Panc1 (cell line): ENCODE measurements at regions not wholly inside any gene's neighbourhood (a gene's known extent, or its start where the extent isn't known, plus 50 kb on each side); places are given as distances from the start of the nearest gene placed in this dataset.
"Not testable (repeated sequence)": the region's sequence is repeated elsewhere in the genome, so short reads cannot be mapped to it uniquely, and the experiment has no call there.

ENCODE experiments used
- ATAC-seq: fragments of 200-7000 bp; cut with Tn5 transposase; 2 replicates; pipeline ENCODE4 v1.9.1; 2020; ENCODE audit warnings: mild to moderate bottlenecking, moderate library complexity
- BruUV-seq: library from RNA; stranded (reverse); fragments of 400-500 nt; replicated peaks from 2 replicates; lab custom pipeline; 2021; lab: Mats Ljungman, UMichigan
- CTCF ChIA-PET: fragments of 300-600 bp; sonication (Branson Sonifier 250); formaldehyde crosslinking; loops from one replicate; lab custom pipeline; 2022; ENCODE audit warnings: antibody characterized with exemption; lab: Charles Lee
- POLR2A ChIA-PET: fragments of 300-600 bp; sonication (Branson Sonifier 250); formaldehyde crosslinking; loops from one replicate; lab custom pipeline; 2022; ENCODE audit warnings: antibody characterized with exemption; lab: Charles Lee
- DNase-seq: peaks from one replicate; pipeline ENCODE4 v3.0.0-alpha.2; 2010; ENCODE audit warnings: low read depth, low spot score
- H3K27ac ChIP-seq: 2 replicates; pipeline ENCODE4 v1.5.1; 2011; ENCODE audit warnings: mild to moderate bottlenecking, low read length, inconsistent platforms
- H3K27me3 ChIP-seq: fragments of 200-500 bp; sonication (Bioruptor generic); 2 replicates; pipeline ENCODE4 v1.6.0; 2014; ENCODE audit warnings: low read length, inconsistent platforms; ENCODE audit not compliant: control insufficient read depth, insufficient read depth
- H3K36me3 ChIP-seq: fragments of 200-500 bp; sonication (Bioruptor generic); 2 replicates; pipeline ENCODE4 v1.5.1; 2014; ENCODE audit warnings: inconsistent platforms, mild to moderate bottlenecking, low read length, moderate library complexity; ENCODE audit not compliant: control insufficient read depth, insufficient read depth
- H3K4me1 ChIP-seq: 2 replicates; pipeline ENCODE4 v1.5.1; 2011; ENCODE audit warnings: inconsistent platforms, mild to moderate bottlenecking, low read length, moderate library complexity; ENCODE audit not compliant: control insufficient read depth, insufficient read depth
- H3K4me3 ChIP-seq, 2 experiments: 2 replicates each; pipeline ENCODE4 v1.5.1; 2011 to 2012; ENCODE audit warnings: low read depth in 2 of 2, low read length in 2 of 2, mild to moderate bottlenecking in 2 of 2, inconsistent platforms in 1 of 2, moderate library complexity in 1 of 2
- H3K9me3 ChIP-seq: fragments of 200-500 bp; sonication (Bioruptor generic); 2 replicates; pipeline ENCODE4 v1.5.1; 2014; ENCODE audit warnings: low read depth, mild to moderate bottlenecking, inconsistent platforms, low read length, moderate library complexity; ENCODE audit not compliant: control insufficient read depth, insufficient read depth
- POLR2AphosphoS5 ChIP-seq: IDR thresholded peaks from 2 replicates; pipeline ENCODE4 v1.6.1; 2012; ENCODE audit warnings: mild to moderate bottlenecking, low read depth, low read length, moderate library complexity
- SIN3A ChIP-seq: IDR thresholded peaks from 2 replicates; pipeline ENCODE4 v1.6.1; 2012; ENCODE audit warnings: low read depth, mild to moderate bottlenecking, low read length, moderate library complexity, borderline replicate concordance; ENCODE audit not compliant: insufficient read depth
- TCF7L2 ChIP-seq: IDR thresholded peaks from 2 replicates; pipeline ENCODE4 v1.6.1; 2011; ENCODE audit warnings: mild to moderate bottlenecking, low read depth, low read length, inconsistent platforms
- in situ Hi-C: cut with HindIII; loops from 2 replicates; pipeline ENCODE4 v1.10.0; 2016; ENCODE audit warnings: low sequenced_read_pairs, low pct_unique_long_range_greater_than_20kb
- intact Hi-C: fragments of 100-400 bp; cut with micrococcal nuclease; formaldehyde crosslinking; loops from one replicate; pipeline ENCODE4 v1.10.0; 2022; ENCODE audit not compliant: unreplicated experiment
- TF ChIP-seq, protein P1 (sequence below): fragments of 450-650 bp; IDR thresholded peaks from 2 replicates; pipeline ENCODE4 v1.5.1; 2017; ENCODE audit warnings: mild to moderate bottlenecking
- TF ChIP-seq, protein P2 (sequence below), 2 experiments: IDR thresholded peaks; 2 replicates each; pipeline ENCODE4 v1.6.1; 2011 to 2012; ENCODE audit warnings: low read depth in 2 of 2, control low read depth in 1 of 2, low read length in 1 of 2, mild to moderate bottlenecking in 1 of 2, moderate library complexity in 1 of 2; ENCODE audit not compliant: insufficient read depth in 1 of 2

DNA sequence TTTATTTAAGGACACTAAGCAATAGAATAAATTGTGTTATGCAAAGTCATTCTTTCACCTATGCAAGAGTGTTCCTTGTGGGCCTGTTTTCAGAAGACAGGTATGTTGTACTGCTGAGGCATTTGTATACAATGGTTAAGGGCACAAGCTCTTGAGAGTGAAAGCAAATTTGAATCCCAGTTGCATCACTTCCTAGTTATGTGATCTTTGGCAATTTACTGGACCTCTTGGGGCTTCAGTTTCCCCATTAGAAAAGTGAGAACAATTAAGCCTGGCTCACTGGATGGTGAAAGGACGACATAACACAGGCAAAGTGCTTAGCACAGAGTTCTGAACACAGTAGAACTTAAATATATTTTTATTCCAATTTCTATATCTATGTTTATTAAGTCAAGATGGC lies 117.4 kb downstream of the EFHB start:
- in situ Hi-C loops (no loop called here), intact Hi-C loops (no loop called here)
- Histone ChIP-seq H3K4me1 (no peaks in the 10 kb centered on the region), H3K4me3 (no peak overlapping the region), H3K9me3 (no peaks in the 10 kb centered on the region), H3K27me3 (no peaks in the 10 kb centered on the region), H3K36me3 (no peaks in the 10 kb centered on the region), H3K27ac (no peak overlapping the region)
- ChIA-PET CTCF (no interaction called here), POLR2A (no interaction called here)
- BruUV-seq: no TSS peak
- ATAC-seq (no peak), DNase-seq (no peak)
- TF ChIP-seq, protein P1, sequence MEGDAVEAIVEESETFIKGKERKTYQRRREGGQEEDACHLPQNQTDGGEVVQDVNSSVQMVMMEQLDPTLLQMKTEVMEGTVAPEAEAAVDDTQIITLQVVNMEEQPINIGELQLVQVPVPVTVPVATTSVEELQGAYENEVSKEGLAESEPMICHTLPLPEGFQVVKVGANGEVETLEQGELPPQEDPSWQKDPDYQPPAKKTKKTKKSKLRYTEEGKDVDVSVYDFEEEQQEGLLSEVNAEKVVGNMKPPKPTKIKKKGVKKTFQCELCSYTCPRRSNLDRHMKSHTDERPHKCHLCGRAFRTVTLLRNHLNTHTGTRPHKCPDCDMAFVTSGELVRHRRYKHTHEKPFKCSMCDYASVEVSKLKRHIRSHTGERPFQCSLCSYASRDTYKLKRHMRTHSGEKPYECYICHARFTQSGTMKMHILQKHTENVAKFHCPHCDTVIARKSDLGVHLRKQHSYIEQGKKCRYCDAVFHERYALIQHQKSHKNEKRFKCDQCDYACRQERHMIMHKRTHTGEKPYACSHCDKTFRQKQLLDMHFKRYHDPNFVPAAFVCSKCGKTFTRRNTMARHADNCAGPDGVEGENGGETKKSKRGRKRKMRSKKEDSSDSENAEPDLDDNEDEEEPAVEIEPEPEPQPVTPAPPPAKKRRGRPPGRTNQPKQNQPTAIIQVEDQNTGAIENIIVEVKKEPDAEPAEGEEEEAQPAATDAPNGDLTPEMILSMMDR: no peak
- TF ChIP-seq SIN3A: no peak
- no peak for TF ChIP-seq POLR2AphosphoS5
- TF ChIP-seq, protein P2, sequence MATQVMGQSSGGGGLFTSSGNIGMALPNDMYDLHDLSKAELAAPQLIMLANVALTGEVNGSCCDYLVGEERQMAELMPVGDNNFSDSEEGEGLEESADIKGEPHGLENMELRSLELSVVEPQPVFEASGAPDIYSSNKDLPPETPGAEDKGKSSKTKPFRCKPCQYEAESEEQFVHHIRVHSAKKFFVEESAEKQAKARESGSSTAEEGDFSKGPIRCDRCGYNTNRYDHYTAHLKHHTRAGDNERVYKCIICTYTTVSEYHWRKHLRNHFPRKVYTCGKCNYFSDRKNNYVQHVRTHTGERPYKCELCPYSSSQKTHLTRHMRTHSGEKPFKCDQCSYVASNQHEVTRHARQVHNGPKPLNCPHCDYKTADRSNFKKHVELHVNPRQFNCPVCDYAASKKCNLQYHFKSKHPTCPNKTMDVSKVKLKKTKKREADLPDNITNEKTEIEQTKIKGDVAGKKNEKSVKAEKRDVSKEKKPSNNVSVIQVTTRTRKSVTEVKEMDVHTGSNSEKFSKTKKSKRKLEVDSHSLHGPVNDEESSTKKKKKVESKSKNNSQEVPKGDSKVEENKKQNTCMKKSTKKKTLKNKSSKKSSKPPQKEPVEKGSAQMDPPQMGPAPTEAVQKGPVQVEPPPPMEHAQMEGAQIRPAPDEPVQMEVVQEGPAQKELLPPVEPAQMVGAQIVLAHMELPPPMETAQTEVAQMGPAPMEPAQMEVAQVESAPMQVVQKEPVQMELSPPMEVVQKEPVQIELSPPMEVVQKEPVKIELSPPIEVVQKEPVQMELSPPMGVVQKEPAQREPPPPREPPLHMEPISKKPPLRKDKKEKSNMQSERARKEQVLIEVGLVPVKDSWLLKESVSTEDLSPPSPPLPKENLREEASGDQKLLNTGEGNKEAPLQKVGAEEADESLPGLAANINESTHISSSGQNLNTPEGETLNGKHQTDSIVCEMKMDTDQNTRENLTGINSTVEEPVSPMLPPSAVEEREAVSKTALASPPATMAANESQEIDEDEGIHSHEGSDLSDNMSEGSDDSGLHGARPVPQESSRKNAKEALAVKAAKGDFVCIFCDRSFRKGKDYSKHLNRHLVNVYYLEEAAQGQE (IDR thresholded peaks at IDR 0.05; ENCODE audit: insufficient read depth in 1 of 2, low read depth in 2 of 2, low read length in 1 of 2): no peak
- TF ChIP-seq TCF7L2: no peak

DNA sequence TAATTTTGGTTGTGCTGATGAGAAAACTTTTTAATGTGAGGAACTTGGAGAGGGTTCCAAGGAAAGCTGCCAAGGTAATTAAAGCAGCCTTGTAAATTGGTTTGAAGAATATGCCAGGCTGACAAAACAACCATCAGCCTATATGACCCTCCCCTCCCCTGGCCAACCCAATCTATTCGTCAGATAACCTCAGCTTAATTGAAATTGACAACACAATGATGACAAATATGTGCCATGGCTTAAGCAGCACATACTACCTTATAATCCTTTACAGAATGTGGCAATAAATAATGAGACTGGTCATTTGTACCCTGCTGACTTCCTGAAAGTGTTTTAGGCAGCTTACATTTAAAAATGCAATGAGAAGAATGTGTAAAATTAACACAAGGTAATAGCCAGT lies 118.2 kb downstream of the EFHB start:
- no peaks in the 10 kb centered on the region for H3K27me3 ChIP-seq
- ChIA-PET CTCF (no interaction called here), POLR2A (no interaction called here)
- no TSS peak for BruUV-seq
- H3K9me3 ChIP-seq: no peaks in the 10 kb centered on the region
- intact Hi-C loops (no loop called here), in situ Hi-C loops (no loop called here)
- no peaks in the 10 kb centered on the region for H3K36me3 ChIP-seq
- H3K4me3 ChIP-seq: no peak overlapping the region
- ATAC-seq (no peak), DNase-seq (no peak)
- H3K4me1 ChIP-seq: no peaks in the 10 kb centered on the region
- no peak overlapping the region for H3K27ac ChIP-seq
- no peak for TF ChIP-seq SIN3A
- TF ChIP-seq, protein P1: no peak
- no peak for TF ChIP-seq TCF7L2
- TF ChIP-seq POLR2AphosphoS5: no peak
- TF ChIP-seq, protein P2 (IDR thresholded peaks at IDR 0.05; ENCODE audit: insufficient read depth in 1 of 2, low read depth in 2 of 2, low read length in 1 of 2): no peak

DNA sequence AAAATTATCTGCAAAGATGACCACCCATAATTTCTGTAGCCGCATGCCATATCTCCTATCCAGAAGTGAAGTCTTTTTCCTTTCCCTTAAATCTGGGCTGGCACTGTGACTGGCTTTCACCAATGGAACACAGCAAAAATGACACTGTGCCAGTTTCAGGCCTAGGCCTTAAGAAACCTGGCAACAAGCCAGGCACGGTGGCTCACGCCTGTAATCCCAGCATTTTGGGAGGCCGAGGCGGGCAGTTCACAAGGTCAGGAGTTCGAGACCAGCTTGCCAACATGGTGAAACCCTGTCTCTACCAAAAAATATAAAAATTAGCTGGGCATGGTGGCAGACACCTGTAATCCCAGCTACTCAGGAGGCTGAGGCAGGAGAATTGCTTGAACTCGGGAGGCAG lies 120.3 kb downstream of the EFHB start:
- ATAC-seq, POLR2A ChIA-PET, H3K4me1 ChIP-seq, in situ Hi-C loops, H3K9me3 ChIP-seq, H3K4me3 ChIP-seq, H3K27ac ChIP-seq, H3K36me3 ChIP-seq, H3K27me3 ChIP-seq, CTCF ChIA-PET, BruUV-seq, DNase-seq, intact Hi-C loops: not testable (repeated sequence)
